Left lung (tissue), 4 donors: ENCODE measurements at regions not wholly inside any gene's neighbourhood (a gene's known extent, or its start where the extent isn't known, plus 50 kb on each side); places are given as distances from the start of the nearest gene placed in this dataset.
A peak's percentile ranks its signal among the peaks of the same experiment; 100 is the strongest.

Experiments used
- ATAC-seq: fragments of 200-7000 bp; cut with Tn5 transposase; one replicate; pipeline ENCODE4 v1.9.1; 2020; ENCODE audit warnings: moderate library complexity
- DNase-seq, 4 donors: peaks; one replicate each; pipeline ENCODE4 v3.0.0-alpha.2; 2013 to 2020
- H3K27ac ChIP-seq, 2 donors: fragments of 200-600 bp; sonication (generic) in 1 of 2; one replicate each; pipeline versions ENCODE4 v1.5.0 to v1.8.0; 2020 to 2021
- H3K27me3 ChIP-seq, 2 donors: fragments of 200-600 bp; sonication (generic) in 1 of 2; one replicate each; pipeline versions ENCODE4 v1.5.0 to v1.8.0; 2020 to 2021
- H3K36me3 ChIP-seq, 2 donors: fragments of 200-600 bp; sonication (generic) in 1 of 2; one replicate each; pipeline versions ENCODE4 v1.5.0 to v1.8.0; 2020 to 2021
- H3K4me1 ChIP-seq, 2 donors: fragments of 200-600 bp; one replicate each; pipeline ENCODE4 v1.8.0; 2021
- H3K4me3 ChIP-seq, 2 donors: fragments of 200-600 bp; sonication (generic) in 1 of 2; one replicate each; pipeline versions ENCODE4 v1.5.0 to v1.8.0; 2020 to 2021; ENCODE audit warnings: mild to moderate bottlenecking in 1 of 2
- H3K9me3 ChIP-seq, 2 donors: fragments of 200-600 bp; sonication (generic) in 1 of 2; one replicate each; pipeline versions ENCODE4 v1.5.0 to v1.8.0; 2020 to 2021
- intact Hi-C, 2 donors: fragments of 100-400 bp; cut with DNase I; formaldehyde crosslinking; loops; one replicate each; pipeline versions ENCODE4 v1.11.2 to v1.14.2; 2022
- TF ChIP-seq, protein P1 (sequence below), 2 donors: fragments of 200-600 bp; sonication (generic) in 1 of 2; IDR thresholded peaks; one replicate each; pipeline versions ENCODE4 v1.5.0 to v1.8.0; 2021; ENCODE audit warnings: antibody characterized with exemption in 2 of 2
- donor health status: DM: no; HTN: yes; CAD: no.
- donor health status: DM: no; HTN: no; CAD: no.

DNA sequence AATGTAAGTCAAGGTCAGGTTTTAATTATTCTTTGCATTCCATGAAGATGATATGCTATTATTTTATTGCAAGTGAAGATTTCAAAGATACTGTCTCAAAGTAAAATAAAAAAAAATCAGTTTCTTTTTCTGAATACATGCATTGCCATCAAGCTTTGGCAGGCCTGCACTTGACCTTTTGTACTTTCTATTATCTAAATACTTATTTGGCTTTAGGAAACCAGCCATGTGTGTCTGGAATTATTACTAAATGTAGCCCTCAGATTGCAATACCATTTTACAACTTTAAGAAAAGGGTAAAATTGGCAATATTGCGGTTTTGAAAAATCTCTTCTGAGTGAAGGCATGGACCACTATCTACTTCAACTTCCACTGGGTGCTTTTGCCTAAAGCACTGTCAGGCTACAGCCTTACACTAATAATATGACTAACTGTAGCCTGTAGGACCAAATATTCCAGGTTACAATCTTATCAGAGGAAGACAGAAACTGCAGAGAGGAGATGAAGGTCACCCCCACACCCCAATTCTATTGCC lies 349.4 kb upstream of the DCBLD2 start:
- DNase-seq (peak in 1 of 4 donors; percentile 17), ATAC-seq (peak; percentile 23)
- no peaks in the 10 kb centered on the region for H3K36me3 ChIP-seq
- no peaks in the 10 kb centered on the region for H3K27me3 ChIP-seq
- TF ChIP-seq, protein P1, sequence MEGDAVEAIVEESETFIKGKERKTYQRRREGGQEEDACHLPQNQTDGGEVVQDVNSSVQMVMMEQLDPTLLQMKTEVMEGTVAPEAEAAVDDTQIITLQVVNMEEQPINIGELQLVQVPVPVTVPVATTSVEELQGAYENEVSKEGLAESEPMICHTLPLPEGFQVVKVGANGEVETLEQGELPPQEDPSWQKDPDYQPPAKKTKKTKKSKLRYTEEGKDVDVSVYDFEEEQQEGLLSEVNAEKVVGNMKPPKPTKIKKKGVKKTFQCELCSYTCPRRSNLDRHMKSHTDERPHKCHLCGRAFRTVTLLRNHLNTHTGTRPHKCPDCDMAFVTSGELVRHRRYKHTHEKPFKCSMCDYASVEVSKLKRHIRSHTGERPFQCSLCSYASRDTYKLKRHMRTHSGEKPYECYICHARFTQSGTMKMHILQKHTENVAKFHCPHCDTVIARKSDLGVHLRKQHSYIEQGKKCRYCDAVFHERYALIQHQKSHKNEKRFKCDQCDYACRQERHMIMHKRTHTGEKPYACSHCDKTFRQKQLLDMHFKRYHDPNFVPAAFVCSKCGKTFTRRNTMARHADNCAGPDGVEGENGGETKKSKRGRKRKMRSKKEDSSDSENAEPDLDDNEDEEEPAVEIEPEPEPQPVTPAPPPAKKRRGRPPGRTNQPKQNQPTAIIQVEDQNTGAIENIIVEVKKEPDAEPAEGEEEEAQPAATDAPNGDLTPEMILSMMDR (IDR thresholded peaks at IDR 0.05): no peak
- no peaks in the 10 kb centered on the region for H3K9me3 ChIP-seq
- intact Hi-C loops: no loop called here
- no peak overlapping the region for H3K4me3 ChIP-seq
- no peak overlapping the region for H3K27ac ChIP-seq
- H3K4me1 ChIP-seq: peaks cover 0 to 3% of the 10 kb centered on the region in 2 donors

DNA sequence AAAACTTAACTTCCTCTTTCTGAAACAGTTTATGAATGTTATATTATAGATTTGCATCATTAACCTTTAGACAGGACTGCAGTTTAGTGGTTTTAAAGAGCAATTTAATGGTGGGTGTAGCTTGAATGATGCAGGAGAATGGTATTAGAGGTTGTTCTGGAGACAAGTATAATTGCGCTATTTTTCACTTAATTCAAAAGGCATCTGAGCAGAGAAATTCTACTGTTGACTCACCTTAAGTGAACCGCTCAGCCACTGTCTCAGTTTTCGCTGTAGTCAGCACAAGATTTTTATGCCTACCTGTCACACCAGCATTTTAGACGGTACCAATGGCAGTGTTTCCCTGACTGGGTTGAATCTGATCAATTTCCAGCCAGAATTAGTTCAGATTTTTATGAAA lies 348.8 kb upstream of the DCBLD2 start:
- Histone ChIP-seq H3K36me3 (no peaks in the 10 kb centered on the region), H3K4me3 (no peak overlapping the region), H3K27ac (no peak overlapping the region), H3K27me3 (no peaks in the 10 kb centered on the region), H3K9me3 (no peaks in the 10 kb centered on the region), H3K4me1 (peaks cover 0 to 3% of the 10 kb centered on the region in 2 donors)
- ATAC-seq: no peak
- DNase-seq: no peak
- TF ChIP-seq, protein P1 (IDR thresholded peaks at IDR 0.05): no peak
- intact Hi-C loops: no loop called here

DNA sequence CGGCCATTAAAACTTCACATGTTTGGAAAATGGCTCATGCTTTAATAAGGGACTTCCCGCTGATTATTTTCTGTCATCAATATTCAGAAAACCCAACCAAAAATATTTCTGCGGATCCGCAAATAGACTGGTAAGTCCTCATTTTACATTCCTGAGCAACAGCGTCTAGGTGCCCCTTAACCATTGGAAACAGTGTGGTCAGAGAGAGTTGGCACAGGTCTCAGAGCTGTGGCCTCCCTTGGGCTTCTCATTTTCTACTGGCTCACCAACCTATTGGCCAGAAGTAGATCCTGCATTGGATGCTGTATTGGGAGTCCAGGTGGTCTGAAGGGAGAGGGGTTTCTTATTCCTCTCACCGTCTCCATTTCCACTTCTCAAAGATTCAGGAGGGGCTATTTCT lies 348.1 kb upstream of the DCBLD2 start:
- H3K9me3 ChIP-seq: peaks cover 0 to 2% of the 10 kb centered on the region in 2 donors
- TF ChIP-seq, protein P1 (IDR thresholded peaks at IDR 0.05): no peak
- no peaks in the 10 kb centered on the region for H3K36me3 ChIP-seq
- intact Hi-C loops: no loop called here
- no peak overlapping the region for H3K27ac ChIP-seq
- no peaks in the 10 kb centered on the region for H3K27me3 ChIP-seq
- no peak for DNase-seq
- peaks cover 0 to 2% of the 10 kb centered on the region in 2 donors for H3K4me1 ChIP-seq
- H3K4me3 ChIP-seq: no peak overlapping the region
- ATAC-seq: no peak

DNA sequence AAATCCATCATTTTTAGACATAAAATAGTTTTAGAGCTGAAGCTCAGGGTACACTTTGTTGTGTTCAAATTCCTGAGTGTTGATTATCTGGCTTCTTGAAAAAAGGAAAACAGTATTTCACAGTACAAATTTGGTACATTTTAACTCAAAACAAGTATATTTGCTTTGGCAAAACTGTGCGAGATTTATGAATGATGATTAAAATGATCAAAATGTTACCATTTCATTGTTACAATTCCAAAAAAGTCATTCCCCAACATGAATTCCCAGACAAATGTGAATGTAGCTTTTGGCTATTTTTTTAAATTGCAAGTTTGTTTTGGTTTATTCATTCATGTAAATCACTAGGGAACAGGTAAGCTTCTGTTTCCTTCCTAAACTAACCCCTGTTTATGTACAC lies 347.4 kb upstream of the DCBLD2 start:
- peaks cover 0 to 2% of the 10 kb centered on the region in 2 donors for H3K9me3 ChIP-seq
- no peaks in the 10 kb centered on the region for H3K27me3 ChIP-seq
- H3K27ac ChIP-seq: no peak overlapping the region
- no peaks in the 10 kb centered on the region for H3K4me1 ChIP-seq
- intact Hi-C loops: no loop called here
- DNase-seq: no peak
- no peaks in the 10 kb centered on the region for H3K36me3 ChIP-seq
- TF ChIP-seq, protein P1 (IDR thresholded peaks at IDR 0.05): no peak
- no peak for ATAC-seq
- no peak overlapping the region for H3K4me3 ChIP-seq

DNA sequence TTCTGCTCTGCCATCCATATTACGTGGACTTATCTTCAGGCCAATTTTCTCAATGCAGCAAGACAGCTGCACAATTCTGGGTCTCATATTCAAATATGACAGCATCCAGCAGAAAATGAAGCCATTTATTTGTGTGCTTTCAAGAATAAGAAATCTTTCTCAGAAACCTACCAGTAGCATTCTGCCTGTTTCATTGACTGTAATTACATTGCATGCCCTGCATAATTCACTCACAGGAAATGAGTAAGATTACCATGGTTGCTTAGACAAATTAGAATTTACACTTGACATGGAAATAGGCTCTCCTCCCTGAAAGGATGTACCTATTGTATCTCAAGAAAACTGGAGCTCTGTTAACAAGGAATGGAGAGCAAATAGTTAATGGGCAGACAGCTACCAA lies 346.6 kb upstream of the DCBLD2 start:
- intact Hi-C loops: no loop called here
- Histone ChIP-seq H3K4me1 (no peaks in the 10 kb centered on the region), H3K27ac (no peak overlapping the region), H3K27me3 (no peaks in the 10 kb centered on the region), H3K9me3 (peaks cover 0 to 2% of the 10 kb centered on the region in 2 donors), H3K36me3 (no peaks in the 10 kb centered on the region), H3K4me3 (no peak overlapping the region)
- DNase-seq (no peak), ATAC-seq (no peak)
- TF ChIP-seq, protein P1 (IDR thresholded peaks at IDR 0.05): no peak
